T-helper 1 cell treated with Interleukin-12 subunit alpha and Interleukin-12 subunit beta and Interleukin-4 antibody, amounts not matched to agents 30 μg/mL and 1 μg/mL, for 36 hours (primary cell): ENCODE measurements at regions not wholly inside any gene's neighbourhood (a gene's known extent, or its start where the extent isn't known, plus 50 kb on each side); places are given as distances from the start of the nearest gene placed in this dataset.

Experiments used
- H3K27ac Mint-ChIP-seq: one replicate; pipeline ENCODE4 v1.8.0; 2021; ENCODE audit warnings: mild to moderate bottlenecking, mixed read lengths
- H3K27me3 Mint-ChIP-seq: one replicate; pipeline ENCODE4 v1.8.0; 2021; ENCODE audit warnings: low read depth, mixed read lengths
- H3K36me3 Mint-ChIP-seq: one replicate; pipeline ENCODE4 v1.8.0; 2021; ENCODE audit warnings: low read depth, mixed read lengths
- H3K4me1 Mint-ChIP-seq: one replicate; pipeline ENCODE4 v1.8.0; 2021; ENCODE audit warnings: low read depth, mixed read lengths
- H3K4me3 Mint-ChIP-seq: one replicate; pipeline ENCODE4 v1.8.0; 2021; ENCODE audit warnings: mild to moderate bottlenecking, moderate library complexity, mixed read lengths
- H3K9me3 Mint-ChIP-seq: one replicate; pipeline ENCODE4 v1.8.0; 2021; ENCODE audit warnings: mixed read lengths

GRCh38 chr10:78740976-78741915 is 327.5 kb upstream of the ZMIZ1 start:
- H3K9me3 Mint-ChIP-seq: no peaks in the 10 kb centered on the region
- peaks cover 4% of the 10 kb centered on the region for H3K27me3 Mint-ChIP-seq
- no peak overlapping the region for H3K27ac Mint-ChIP-seq
- no peak overlapping the region for H3K4me3 Mint-ChIP-seq
- H3K4me1 Mint-ChIP-seq: no peaks in the 10 kb centered on the region
- H3K36me3 Mint-ChIP-seq: no peaks in the 10 kb centered on the region

GRCh38 chr10:78742406-78742729 is 326.4 kb upstream of the ZMIZ1 start:
- no peak overlapping the region for H3K27ac Mint-ChIP-seq
- no peaks in the 10 kb centered on the region for H3K36me3 Mint-ChIP-seq
- H3K4me1 Mint-ChIP-seq: no peaks in the 10 kb centered on the region
- H3K27me3 Mint-ChIP-seq: no peaks in the 10 kb centered on the region
- no peak overlapping the region for H3K4me3 Mint-ChIP-seq
- no peaks in the 10 kb centered on the region for H3K9me3 Mint-ChIP-seq

- no peaks in the 10 kb centered on the region for H3K4me1 Mint-ChIP-seq
- no peaks in the 10 kb centered on the region for H3K36me3 Mint-ChIP-seq
- no peak overlapping the region for H3K4me3 Mint-ChIP-seq
- no peaks in the 10 kb centered on the region for H3K27me3 Mint-ChIP-seq
- H3K27ac Mint-ChIP-seq: no peak overlapping the region
- no peaks in the 10 kb centered on the region for H3K9me3 Mint-ChIP-seq
Measured at GRCh38 chr10:78742730-78743615, 325.8 kb upstream of the ZMIZ1 start.

- no peaks in the 10 kb centered on the region for H3K4me1 Mint-ChIP-seq
- H3K36me3 Mint-ChIP-seq: no peaks in the 10 kb centered on the region
- H3K27ac Mint-ChIP-seq: no peak overlapping the region
- H3K9me3 Mint-ChIP-seq: no peaks in the 10 kb centered on the region
- no peak overlapping the region for H3K4me3 Mint-ChIP-seq
- H3K27me3 Mint-ChIP-seq: no peaks in the 10 kb centered on the region
Measured at GRCh38 chr10:78744056-78744455, 324.7 kb upstream of the ZMIZ1 start.

GRCh38 chr10:78744491-78745090 is 324.2 kb upstream of the ZMIZ1 start:
- no peak overlapping the region for H3K4me3 Mint-ChIP-seq
- no peaks in the 10 kb centered on the region for H3K4me1 Mint-ChIP-seq
- H3K27me3 Mint-ChIP-seq: no peaks in the 10 kb centered on the region
- H3K9me3 Mint-ChIP-seq: no peaks in the 10 kb centered on the region
- H3K27ac Mint-ChIP-seq: no peak overlapping the region
- no peaks in the 10 kb centered on the region for H3K36me3 Mint-ChIP-seq

- H3K4me1 Mint-ChIP-seq: no peaks in the 10 kb centered on the region
- no peaks in the 10 kb centered on the region for H3K36me3 Mint-ChIP-seq
- H3K27ac Mint-ChIP-seq: no peak overlapping the region
- no peaks in the 10 kb centered on the region for H3K27me3 Mint-ChIP-seq
- no peaks in the 10 kb centered on the region for H3K9me3 Mint-ChIP-seq
- no peak overlapping the region for H3K4me3 Mint-ChIP-seq
Measured at GRCh38 chr10:78745441-78745840, 323.3 kb upstream of the ZMIZ1 start.

- Mint-ChIP-seq H3K27me3 (no peaks in the 10 kb centered on the region), H3K36me3 (no peaks in the 10 kb centered on the region), H3K4me3 (no peak overlapping the region), H3K27ac (no peak overlapping the region), H3K9me3 (no peaks in the 10 kb centered on the region), H3K4me1 (no peaks in the 10 kb centered on the region)
Measured at GRCh38 chr10:78746155-78746763, 322.5 kb upstream of the ZMIZ1 start.

- no peaks in the 10 kb centered on the region for H3K4me1 Mint-ChIP-seq
- no peaks in the 10 kb centered on the region for H3K36me3 Mint-ChIP-seq
- peaks cover 4% of the 10 kb centered on the region for H3K27me3 Mint-ChIP-seq
- H3K9me3 Mint-ChIP-seq: no peaks in the 10 kb centered on the region
- H3K27ac Mint-ChIP-seq: no peak overlapping the region
- no peak overlapping the region for H3K4me3 Mint-ChIP-seq
Measured at GRCh38 chr10:78747401-78748234, 321.1 kb upstream of the ZMIZ1 start.

GRCh38 chr10:78748235-78748533 is 320.6 kb upstream of the ZMIZ1 start:
- Mint-ChIP-seq H3K27me3 (peaks cover 5% of the 10 kb centered on the region), H3K9me3 (no peaks in the 10 kb centered on the region), H3K27ac (no peak overlapping the region), H3K4me3 (no peak overlapping the region), H3K36me3 (no peaks in the 10 kb centered on the region), H3K4me1 (no peaks in the 10 kb centered on the region)

- peaks cover 13% of the 10 kb centered on the region for H3K27me3 Mint-ChIP-seq
- H3K27ac Mint-ChIP-seq: no peak overlapping the region
Measured at GRCh38 chr10:78749200-78749599, 319.6 kb upstream of the ZMIZ1 start.

GRCh38 chr10:78749898-78750297 is 318.9 kb upstream of the ZMIZ1 start:
- H3K36me3 Mint-ChIP-seq: no peaks in the 10 kb centered on the region
- peaks cover 15% of the 10 kb centered on the region for H3K27me3 Mint-ChIP-seq
- no peaks in the 10 kb centered on the region for H3K9me3 Mint-ChIP-seq
- H3K4me3 Mint-ChIP-seq: no peak overlapping the region
- no peak overlapping the region for H3K27ac Mint-ChIP-seq
- H3K4me1 Mint-ChIP-seq: peaks cover 2% of the 10 kb centered on the region

More at GRCh38 chr10:78749200-78749599, 319.6 kb upstream of the ZMIZ1 start:
- Mint-ChIP-seq H3K4me1 (peaks cover under 1% of the 10 kb centered on the region), H3K36me3 (no peaks in the 10 kb centered on the region), H3K9me3 (no peaks in the 10 kb centered on the region), H3K4me3 (no peak overlapping the region)

- peaks cover 15% of the 10 kb centered on the region for H3K27me3 Mint-ChIP-seq
Measured at GRCh38 chr10:78750418-78750817, 318.3 kb upstream of the ZMIZ1 start.

GRCh38 chr10:78751716-78752115 is 317.1 kb upstream of the ZMIZ1 start:
- H3K36me3 Mint-ChIP-seq: no peaks in the 10 kb centered on the region
- H3K9me3 Mint-ChIP-seq: no peaks in the 10 kb centered on the region
- H3K27me3 Mint-ChIP-seq: peaks cover 18% of the 10 kb centered on the region
- peaks cover 5% of the 10 kb centered on the region for H3K4me1 Mint-ChIP-seq
- no peak overlapping the region for H3K27ac Mint-ChIP-seq
- no peak overlapping the region for H3K4me3 Mint-ChIP-seq

More at GRCh38 chr10:78750418-78750817, 318.3 kb upstream of the ZMIZ1 start:
- Mint-ChIP-seq H3K9me3 (no peaks in the 10 kb centered on the region), H3K27ac (no peak overlapping the region), H3K4me3 (no peak overlapping the region), H3K4me1 (peaks cover 2% of the 10 kb centered on the region), H3K36me3 (no peaks in the 10 kb centered on the region)

- Mint-ChIP-seq H3K27ac (no peak overlapping the region), H3K36me3 (no peaks in the 10 kb centered on the region), H3K4me3 (no peak overlapping the region), H3K9me3 (no peaks in the 10 kb centered on the region), H3K4me1 (peaks cover 9% of the 10 kb centered on the region), H3K27me3 (peaks cover 18% of the 10 kb centered on the region)
Measured at GRCh38 chr10:78752221-78752620, 316.5 kb upstream of the ZMIZ1 start.
